HepG2 (cell line): ENCODE measurements at regions not wholly inside any gene's neighbourhood (a gene's known extent, or its start where the extent isn't known, plus 50 kb on each side); places are given as distances from the start of the nearest gene placed in this dataset.

Source experiments
- ATM ChIP-seq: fragments of 450-650 bp; IDR thresholded peaks from 2 replicates; pipeline ENCODE4 v1.7.1; 2017; ENCODE audit warnings: mild to moderate bottlenecking, borderline replicate concordance
- CHCHD3 ChIP-seq: sonication (generic); formaldehyde crosslinking; IDR thresholded peaks from 2 replicates; pipeline ENCODE4 v1.8.0; 2022; ENCODE audit warnings: mild to moderate bottlenecking, missing genetic modification reagents, moderate library complexity
- CREM ChIP-seq, 2 experiments: sonication (generic) in 1 of 2; formaldehyde crosslinking in 1 of 2; IDR thresholded peaks; 2 replicates each; pipeline versions ENCODE4 v1.4.0 to v1.6.1; 2016 to 2020; ENCODE audit warnings: antibody characterized with exemption in 1 of 2, mild to moderate bottlenecking in 1 of 2, missing genetic modification reagents in 1 of 2
- HBP1 ChIP-seq: IDR thresholded peaks from 2 replicates; pipeline ENCODE4 v1.6.1; 2016; ENCODE audit warnings: low read depth, control low read depth
- IKZF1 ChIP-seq: fragments of 450-650 bp; IDR thresholded peaks from 2 replicates; pipeline ENCODE4 v1.7.1; 2016
- IKZF4 ChIP-seq: sonication (generic); formaldehyde crosslinking; IDR thresholded peaks from 2 replicates; pipeline ENCODE4 v1.5.1; 2020; ENCODE audit warnings: borderline replicate concordance, mild to moderate bottlenecking, low read depth, missing genetic modification reagents; ENCODE audit errors: not compliant biosample characterization
- KMT2B ChIP-seq: IDR thresholded peaks from 2 replicates; pipeline ENCODE4 v1.6.1; 2016; ENCODE audit warnings: missing genetic modification reagents, missing compliant biosample characterization
- MYC ChIP-seq: sonication (generic); formaldehyde crosslinking; IDR thresholded peaks from 2 replicates; pipeline ENCODE4 v1.9.0; 2021; ENCODE audit warnings: missing genetic modification reagents, borderline replicate concordance
- PAXIP1 ChIP-seq: sonication (generic); formaldehyde crosslinking; conservative IDR thresholded peaks from 2 replicates; pipeline ENCODE4 v1.4.0; 2020; ENCODE audit warnings: mild to moderate bottlenecking, missing genetic modification reagents, moderate library complexity
- PCBP1 ChIP-seq: fragments of 200-400 bp; formaldehyde crosslinking; IDR thresholded peaks from 2 replicates; pipeline ENCODE4 v1.6.1; 2017; ENCODE audit warnings: mild to moderate bottlenecking, low read depth, low read length, borderline replicate concordance
- RFXANK ChIP-seq: IDR thresholded peaks from 2 replicates; pipeline ENCODE4 v1.6.1; 2016
- SP2 ChIP-seq: sonication (generic); formaldehyde crosslinking; IDR thresholded peaks from 2 replicates; pipeline ENCODE4 v1.5.1; 2020; ENCODE audit warnings: mild to moderate bottlenecking, missing genetic modification reagents
- TEAD3 ChIP-seq: optimal IDR thresholded peaks from 2 replicates; pipeline ENCODE3; 2016; ENCODE audit warnings: borderline replicate concordance
- ZEB1 ChIP-seq: IDR thresholded peaks from 2 replicates; pipeline ENCODE4 v1.6.1; 2012; ENCODE audit warnings: mild to moderate bottlenecking, low read depth, inconsistent platforms; ENCODE audit not compliant: insufficient replicate concordance
- ZNF274 ChIP-seq: sonication (generic); formaldehyde crosslinking; IDR thresholded peaks from 2 replicates; pipeline ENCODE4 v1.5.1; 2020; ENCODE audit warnings: mild to moderate bottlenecking, missing genetic modification reagents
- ZNF383 ChIP-seq: sonication (generic); formaldehyde crosslinking; IDR thresholded peaks from 2 replicates; pipeline ENCODE4 v1.4.0; 2020; ENCODE audit warnings: missing genetic modification reagents, mild to moderate bottlenecking, borderline replicate concordance
- ZNF512 ChIP-seq: sonication (generic); formaldehyde crosslinking; IDR thresholded peaks from 2 replicates; pipeline ENCODE4 v1.4.0; 2020; ENCODE audit warnings: mild to moderate bottlenecking, missing genetic modification reagents
- ZNF770 ChIP-seq: sonication (generic); formaldehyde crosslinking; IDR thresholded peaks from 2 replicates; pipeline ENCODE4 v1.5.0; 2020; ENCODE audit warnings: mild to moderate bottlenecking, missing genetic modification reagents
- ZNF782 ChIP-seq: sonication (generic); formaldehyde crosslinking; IDR thresholded peaks from 2 replicates; pipeline ENCODE4 v1.4.0; 2020; ENCODE audit warnings: missing genetic modification reagents, mild to moderate bottlenecking, borderline replicate concordance

GRCh38 chr12:93135286-93136239 lies 206.5 kb upstream of the EEA1 start (continued):
- peak; percentile 96 for TF ChIP-seq PAXIP1
- TF ChIP-seq HBP1 (CRISPR knock-in tag) = no peak
- no peak for TF ChIP-seq ZNF512 (CRISPR knock-in tag)
- no peak for TF ChIP-seq PCBP1
- TF ChIP-seq ZNF383 (CRISPR knock-in tag) = 0 out of 2 replicates have a peak, but pooled peaks have one; percentile 43
- no peak for TF ChIP-seq MYC (CRISPR knock-in tag)
- TF ChIP-seq ZNF770 (CRISPR knock-in tag) = 0 out of 2 replicates have a peak, but pooled peaks have one; percentile 5
- TF ChIP-seq CHCHD3 (CRISPR knock-in tag) = no peak
- TF ChIP-seq CREM (IDR thresholded peaks at IDR 0.05) = peak; percentile 66
- no peak for TF ChIP-seq CREM (CRISPR knock-in tag; IDR thresholded peaks at IDR 0.05)
- no peak for TF ChIP-seq IKZF4 (CRISPR knock-in tag)
- no peak for TF ChIP-seq KMT2B
- TF ChIP-seq ZEB1 = peak; percentile 16
- no peak for TF ChIP-seq IKZF1
- no peak for TF ChIP-seq ATM
- TF ChIP-seq TEAD3 (CRISPR knock-in tag) = peak; percentile 29
- TF ChIP-seq ZNF782 = no peak
- no peak for TF ChIP-seq ZNF274 (CRISPR knock-in tag)
- TF ChIP-seq SP2 (CRISPR knock-in tag) = no peak
- 0 out of 2 replicates have a peak, but pooled peaks have one; percentile 69 for TF ChIP-seq RFXANK (CRISPR knock-in tag)
